ENCODE measurements at regions not wholly inside any gene's neighbourhood (a gene's known extent, or its start where the extent isn't known, plus 50 kb on each side); places are given as distances from the start of the nearest gene placed in this dataset.

DNA sequence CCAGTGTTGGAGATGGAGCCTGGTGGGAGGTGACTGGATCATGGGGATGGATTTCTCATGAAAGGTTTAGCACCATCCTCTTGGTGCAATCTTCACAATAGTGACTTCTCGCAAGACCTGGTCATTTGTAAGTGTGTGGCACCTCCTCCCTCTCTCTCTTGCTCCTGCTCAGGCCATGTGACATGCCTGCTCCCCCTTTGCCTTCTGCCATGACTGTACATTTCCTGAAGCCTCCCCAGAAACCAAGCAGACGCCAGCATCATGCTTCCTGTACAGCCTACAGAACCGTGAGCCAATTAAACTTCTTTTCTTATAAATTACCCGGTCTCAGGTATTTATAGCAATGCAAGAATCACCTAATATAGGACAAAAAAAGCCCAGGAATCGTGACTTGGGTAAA, 171.0 kb upstream of the FOXN3 start:
- Histone ChIP-seq H3K27ac (ENCODE audit: extremely low read depth, low read depth, low read length) (no peak overlapping the region), H3K4me2 (ENCODE audit: insufficient read depth, low read length) (no peak overlapping the region), H3K79me2 (ENCODE audit: control insufficient read depth, insufficient read depth, low read length) (no peaks in the 10 kb centered on the region), H4K20me1 (replicated peaks; ENCODE audit: control insufficient read depth, insufficient read depth, low read length) (no peaks in the 10 kb centered on the region), H3K4me1 (replicated peaks in 1 of 2; ENCODE audit: control insufficient read depth in 2 of 2, insufficient read depth in 2 of 2, low read length in 2 of 2) (no peaks in the 10 kb centered on the region), H2AFZ (ENCODE audit: low read depth, low read length) (no peak overlapping the region), H3K36me3 (ENCODE audit: control insufficient read depth, insufficient read depth, low read length) (no peaks in the 10 kb centered on the region), H3K4me3 (no peak overlapping the region), H3K9me1 (ENCODE audit: control insufficient read depth, insufficient read depth, low read length) (no peaks in the 10 kb centered on the region), H3K9ac (ENCODE audit: insufficient read depth in 1 of 2, low read depth in 2 of 2, low read length in 2 of 2) (no peak overlapping the region), H3K9me3 (replicated peaks; ENCODE audit: control insufficient read depth, insufficient read depth, low read depth, low read length) (no peaks in the 10 kb centered on the region), H3K27me3 (ENCODE audit: control insufficient read depth in 2 of 2, insufficient read depth in 2 of 2, low read length in 2 of 2) (no peaks in the 10 kb centered on the region)
- ATAC-seq (no peak), DNase-seq (ENCODE audit: extremely low read depth in 1 of 4, low spot score in 3 of 4) (no peak), FAIRE-seq (no peak)
- BruUV-seq (replicated peaks), result no TSS peak
- WGBS (ENCODE audit: insufficient coverage, low coverage, missing lambda C conversion rate), result 0% methylated on average over 5 of the region's 5 CpGs
- ChIA-PET POLR2A (no interaction called here), CTCF (ENCODE audit: low intra/inter-chr PET ratio) (no interaction called here)
- intact Hi-C loops (cut with micrococcal nuclease) (no loop called here), in situ Hi-C loops (cut with MboI) (no loop called here)
- TF ChIP-seq, protein P1, sequence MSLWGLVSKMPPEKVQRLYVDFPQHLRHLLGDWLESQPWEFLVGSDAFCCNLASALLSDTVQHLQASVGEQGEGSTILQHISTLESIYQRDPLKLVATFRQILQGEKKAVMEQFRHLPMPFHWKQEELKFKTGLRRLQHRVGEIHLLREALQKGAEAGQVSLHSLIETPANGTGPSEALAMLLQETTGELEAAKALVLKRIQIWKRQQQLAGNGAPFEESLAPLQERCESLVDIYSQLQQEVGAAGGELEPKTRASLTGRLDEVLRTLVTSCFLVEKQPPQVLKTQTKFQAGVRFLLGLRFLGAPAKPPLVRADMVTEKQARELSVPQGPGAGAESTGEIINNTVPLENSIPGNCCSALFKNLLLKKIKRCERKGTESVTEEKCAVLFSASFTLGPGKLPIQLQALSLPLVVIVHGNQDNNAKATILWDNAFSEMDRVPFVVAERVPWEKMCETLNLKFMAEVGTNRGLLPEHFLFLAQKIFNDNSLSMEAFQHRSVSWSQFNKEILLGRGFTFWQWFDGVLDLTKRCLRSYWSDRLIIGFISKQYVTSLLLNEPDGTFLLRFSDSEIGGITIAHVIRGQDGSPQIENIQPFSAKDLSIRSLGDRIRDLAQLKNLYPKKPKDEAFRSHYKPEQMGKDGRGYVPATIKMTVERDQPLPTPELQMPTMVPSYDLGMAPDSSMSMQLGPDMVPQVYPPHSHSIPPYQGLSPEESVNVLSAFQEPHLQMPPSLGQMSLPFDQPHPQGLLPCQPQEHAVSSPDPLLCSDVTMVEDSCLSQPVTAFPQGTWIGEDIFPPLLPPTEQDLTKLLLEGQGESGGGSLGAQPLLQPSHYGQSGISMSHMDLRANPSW (CRISPR knock-in tag; IDR thresholded peaks at IDR 0.05), result no peak
- no peak for TF ChIP-seq KAT7 (CRISPR knock-in tag; IDR thresholded peaks at IDR 0.05; ENCODE audit: borderline replicate concordance)
- no peak for TF ChIP-seq ELF4 (CRISPR knock-in tag; IDR thresholded peaks at IDR 0.05)
- TF ChIP-seq ILK (tag; IDR thresholded peaks at IDR 0.05; ENCODE audit: borderline replicate concordance, low read depth), result no peak
- TF ChIP-seq, protein P2, sequence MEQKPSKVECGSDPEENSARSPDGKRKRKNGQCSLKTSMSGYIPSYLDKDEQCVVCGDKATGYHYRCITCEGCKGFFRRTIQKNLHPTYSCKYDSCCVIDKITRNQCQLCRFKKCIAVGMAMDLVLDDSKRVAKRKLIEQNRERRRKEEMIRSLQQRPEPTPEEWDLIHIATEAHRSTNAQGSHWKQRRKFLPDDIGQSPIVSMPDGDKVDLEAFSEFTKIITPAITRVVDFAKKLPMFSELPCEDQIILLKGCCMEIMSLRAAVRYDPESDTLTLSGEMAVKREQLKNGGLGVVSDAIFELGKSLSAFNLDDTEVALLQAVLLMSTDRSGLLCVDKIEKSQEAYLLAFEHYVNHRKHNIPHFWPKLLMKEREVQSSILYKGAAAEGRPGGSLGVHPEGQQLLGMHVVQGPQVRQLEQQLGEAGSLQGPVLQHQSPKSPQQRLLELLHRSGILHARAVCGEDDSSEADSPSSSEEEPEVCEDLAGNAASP (IDR thresholded peaks at IDR 0.05), result no peak
- TF ChIP-seq, protein P3, sequence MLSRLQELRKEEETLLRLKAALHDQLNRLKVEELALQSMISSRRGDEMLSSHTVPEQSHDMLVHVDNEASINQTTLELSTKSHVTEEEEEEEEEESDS (CRISPR knock-in tag; IDR thresholded peaks at IDR 0.05), result no peak
- TF ChIP-seq FOS (IDR thresholded peaks at IDR 0.05; ENCODE audit: extremely low read depth, insufficient read length), result no peak
- no peak for TF ChIP-seq ZNF197 (CRISPR knock-in tag; IDR thresholded peaks at IDR 0.05; ENCODE audit: low read depth)
- no peak for TF ChIP-seq ZNF140 (CRISPR knock-in tag; IDR thresholded peaks at IDR 0.05)
- no peak for TF ChIP-seq NR3C1 (CRISPR knock-in tag; IDR thresholded peaks at IDR 0.05)
- TF ChIP-seq SMARCB1 (IDR thresholded peaks at IDR 0.05; ENCODE audit: insufficient read length, low read depth), result no peak
- no peak for TF ChIP-seq CEBPG (CRISPR knock-in tag; IDR thresholded peaks at IDR 0.05)
- TF ChIP-seq CEBPG (tag; conservative IDR thresholded peaks at IDR 0.05 in 1 of 2, IDR thresholded peaks at IDR 0.05 in 1 of 2), result no peak
- no peak for TF ChIP-seq MCM2 (IDR thresholded peaks at IDR 0.05; ENCODE audit: low read depth)
- no peak for TF ChIP-seq GATA2 (CRISPR knock-in tag; IDR thresholded peaks at IDR 0.05)
- TF ChIP-seq, protein P4, sequence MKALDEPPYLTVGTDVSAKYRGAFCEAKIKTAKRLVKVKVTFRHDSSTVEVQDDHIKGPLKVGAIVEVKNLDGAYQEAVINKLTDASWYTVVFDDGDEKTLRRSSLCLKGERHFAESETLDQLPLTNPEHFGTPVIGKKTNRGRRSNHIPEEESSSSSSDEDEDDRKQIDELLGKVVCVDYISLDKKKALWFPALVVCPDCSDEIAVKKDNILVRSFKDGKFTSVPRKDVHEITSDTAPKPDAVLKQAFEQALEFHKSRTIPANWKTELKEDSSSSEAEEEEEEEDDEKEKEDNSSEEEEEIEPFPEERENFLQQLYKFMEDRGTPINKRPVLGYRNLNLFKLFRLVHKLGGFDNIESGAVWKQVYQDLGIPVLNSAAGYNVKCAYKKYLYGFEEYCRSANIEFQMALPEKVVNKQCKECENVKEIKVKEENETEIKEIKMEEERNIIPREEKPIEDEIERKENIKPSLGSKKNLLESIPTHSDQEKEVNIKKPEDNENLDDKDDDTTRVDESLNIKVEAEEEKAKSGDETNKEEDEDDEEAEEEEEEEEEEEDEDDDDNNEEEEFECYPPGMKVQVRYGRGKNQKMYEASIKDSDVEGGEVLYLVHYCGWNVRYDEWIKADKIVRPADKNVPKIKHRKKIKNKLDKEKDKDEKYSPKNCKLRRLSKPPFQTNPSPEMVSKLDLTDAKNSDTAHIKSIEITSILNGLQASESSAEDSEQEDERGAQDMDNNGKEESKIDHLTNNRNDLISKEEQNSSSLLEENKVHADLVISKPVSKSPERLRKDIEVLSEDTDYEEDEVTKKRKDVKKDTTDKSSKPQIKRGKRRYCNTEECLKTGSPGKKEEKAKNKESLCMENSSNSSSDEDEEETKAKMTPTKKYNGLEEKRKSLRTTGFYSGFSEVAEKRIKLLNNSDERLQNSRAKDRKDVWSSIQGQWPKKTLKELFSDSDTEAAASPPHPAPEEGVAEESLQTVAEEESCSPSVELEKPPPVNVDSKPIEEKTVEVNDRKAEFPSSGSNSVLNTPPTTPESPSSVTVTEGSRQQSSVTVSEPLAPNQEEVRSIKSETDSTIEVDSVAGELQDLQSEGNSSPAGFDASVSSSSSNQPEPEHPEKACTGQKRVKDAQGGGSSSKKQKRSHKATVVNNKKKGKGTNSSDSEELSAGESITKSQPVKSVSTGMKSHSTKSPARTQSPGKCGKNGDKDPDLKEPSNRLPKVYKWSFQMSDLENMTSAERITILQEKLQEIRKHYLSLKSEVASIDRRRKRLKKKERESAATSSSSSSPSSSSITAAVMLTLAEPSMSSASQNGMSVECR (CRISPR knock-in tag; IDR thresholded peaks at IDR 0.05), result no peak
- no peak for TF ChIP-seq SMAD2 (IDR thresholded peaks at IDR 0.05; ENCODE audit: low read depth, low read length)
